Karpas-422 (cell line): ENCODE measurements at regions not wholly inside any gene's neighbourhood (a gene's known extent, or its start where the extent isn't known, plus 50 kb on each side); places are given as distances from the start of the nearest gene placed in this dataset.

Experiments used
- DNase-seq: peaks from one replicate; pipeline ENCODE4 v3.0.0-alpha.2; 2015
- H2AFZ ChIP-seq: fragments of 200-600 bp; sonication (generic); 2 replicates; pipeline ENCODE4 v1.6.1; 2014; ENCODE audit warnings: antibody characterized with exemption, low read length, mixed read lengths
- H3K27ac ChIP-seq: fragments of 200-600 bp; sonication (generic); 2 replicates; pipeline ENCODE4 v1.5.1; 2014; ENCODE audit warnings: mild to moderate bottlenecking, low read length, moderate library complexity
- H3K27me3 ChIP-seq: fragments of 200-600 bp; sonication (generic); 2 replicates; pipeline ENCODE4 v1.6.1; 2014; ENCODE audit warnings: low read length, mixed read lengths
- H3K36me3 ChIP-seq: fragments of 200-600 bp; sonication (generic); 2 replicates; pipeline ENCODE4 v1.6.1; 2014; ENCODE audit warnings: low read length, mixed read lengths; ENCODE audit not compliant: insufficient read depth
- H3K4me1 ChIP-seq: fragments of 200-600 bp; sonication (generic); 2 replicates; pipeline ENCODE4 v1.6.1; 2014; ENCODE audit warnings: mild to moderate bottlenecking, low read length, mixed read lengths
- H3K4me2 ChIP-seq: fragments of 200-600 bp; sonication (generic); 2 replicates; pipeline ENCODE4 v1.6.1; 2014; ENCODE audit warnings: low read length, low read depth, mild to moderate bottlenecking; ENCODE audit not compliant: poor library complexity, severe bottlenecking
- H3K4me3 ChIP-seq: fragments of 200-600 bp; sonication (generic); 2 replicates; pipeline ENCODE4 v1.5.1; 2014; ENCODE audit warnings: mild to moderate bottlenecking, antibody characterized with exemption, low read length, mixed read lengths
- H3K79me2 ChIP-seq: fragments of 200-600 bp; sonication (generic); 2 replicates; pipeline ENCODE4 v1.6.1; 2014; ENCODE audit warnings: mild to moderate bottlenecking, low read length, mixed read lengths
- H3K9ac ChIP-seq: fragments of 200-600 bp; sonication (generic); 2 replicates; pipeline ENCODE4 v1.6.0; 2014; ENCODE audit warnings: low read length
- H3K9me2 ChIP-seq: fragments of 200-600 bp; sonication (generic), shearing (Covaris generic); replicated peaks from 2 replicates; pipeline ENCODE4 v1.6.0; 2014; ENCODE audit warnings: mild to moderate bottlenecking, low read length, moderate library complexity; ENCODE audit not compliant: insufficient read depth
- H3K9me3 ChIP-seq: fragments of 300-700, 200-600 bp; sonication (generic); 2 replicates; pipeline ENCODE4 v1.6.1; 2014; ENCODE audit warnings: low read length, mixed read lengths
- H4K20me1 ChIP-seq: fragments of 200-600 bp; sonication (generic); 2 replicates; pipeline ENCODE4 v1.6.1; 2014; ENCODE audit warnings: mild to moderate bottlenecking, antibody characterized with exemption, low read length, low read depth; ENCODE audit not compliant: insufficient read depth

GRCh38 chrX:142742581-142742980, 283.1 kb upstream of the SPANXN4 start:
- no peak for DNase-seq
- Histone ChIP-seq H3K79me2 (no peaks in the 10 kb centered on the region), H3K36me3 (no peaks in the 10 kb centered on the region), H4K20me1 (no peaks in the 10 kb centered on the region), H3K4me3 (no peak overlapping the region), H2AFZ (no peak overlapping the region), H3K9me3 (peaks cover 25% of the 10 kb centered on the region), H3K9ac (no peak overlapping the region), H3K9me2 (no peaks in the 10 kb centered on the region), H3K27me3 (no peaks in the 10 kb centered on the region), H3K4me2 (no peak overlapping the region), H3K27ac (no peak overlapping the region), H3K4me1 (no peaks in the 10 kb centered on the region)

GRCh38 chrX:142733327-142733726, 292.4 kb upstream of the SPANXN4 start:
- Histone ChIP-seq H3K4me2 (no peak overlapping the region), H2AFZ (no peak overlapping the region), H3K4me1 (no peaks in the 10 kb centered on the region), H3K27ac (no peak overlapping the region), H4K20me1 (no peaks in the 10 kb centered on the region), H3K9me3 (peaks cover 27% of the 10 kb centered on the region), H3K9me2 (no peaks in the 10 kb centered on the region), H3K4me3 (no peak overlapping the region), H3K27me3 (no peaks in the 10 kb centered on the region), H3K36me3 (no peaks in the 10 kb centered on the region), H3K9ac (no peak overlapping the region), H3K79me2 (no peaks in the 10 kb centered on the region)
- DNase-seq: no peak

- no peak overlapping the region for H3K27ac ChIP-seq
- no peak overlapping the region for H3K9ac ChIP-seq
- H3K27me3 ChIP-seq: no peaks in the 10 kb centered on the region
- peaks cover 25% of the 10 kb centered on the region for H3K9me3 ChIP-seq
- H3K36me3 ChIP-seq: no peaks in the 10 kb centered on the region
- H3K4me2 ChIP-seq: no peak overlapping the region
- H3K9me2 ChIP-seq: no peaks in the 10 kb centered on the region
- no peak overlapping the region for H2AFZ ChIP-seq
- H3K4me1 ChIP-seq: no peaks in the 10 kb centered on the region
- H4K20me1 ChIP-seq: no peaks in the 10 kb centered on the region
- H3K79me2 ChIP-seq: no peaks in the 10 kb centered on the region
- no peak overlapping the region for H3K4me3 ChIP-seq
- no peak for DNase-seq
Observed at GRCh38 chrX:142711796-142712290, 313.9 kb upstream of the SPANXN4 start.

GRCh38 chrX:142702749-142703148, 323.0 kb upstream of the SPANXN4 start:
- Histone ChIP-seq H3K4me1 (no peaks in the 10 kb centered on the region), H3K4me2 (no peak overlapping the region), H3K9me2 (no peaks in the 10 kb centered on the region), H3K9me3 (peaks cover 42% of the 10 kb centered on the region), H2AFZ (no peak overlapping the region), H3K79me2 (no peaks in the 10 kb centered on the region), H3K27ac (no peak overlapping the region), H3K36me3 (no peaks in the 10 kb centered on the region), H4K20me1 (no peaks in the 10 kb centered on the region), H3K27me3 (no peaks in the 10 kb centered on the region), H3K4me3 (no peak overlapping the region), H3K9ac (no peak overlapping the region)
- no peak for DNase-seq

GRCh38 chrX:142688256-142688655, 337.5 kb upstream of the SPANXN4 start:
- Histone ChIP-seq H3K27ac (no peak overlapping the region), H2AFZ (no peak overlapping the region), H3K4me1 (no peaks in the 10 kb centered on the region), H3K9ac (no peak overlapping the region), H3K4me3 (no peak overlapping the region), H3K36me3 (no peaks in the 10 kb centered on the region), H3K4me2 (no peak overlapping the region), H4K20me1 (no peaks in the 10 kb centered on the region), H3K79me2 (no peaks in the 10 kb centered on the region), H3K9me2 (no peaks in the 10 kb centered on the region), H3K27me3 (no peaks in the 10 kb centered on the region), H3K9me3 (peaks cover 29% of the 10 kb centered on the region)
- no peak for DNase-seq

- Histone ChIP-seq H3K27me3 (no peaks in the 10 kb centered on the region), H3K9me3 (peaks cover 27% of the 10 kb centered on the region), H2AFZ (no peak overlapping the region), H3K27ac (no peak overlapping the region), H3K79me2 (no peaks in the 10 kb centered on the region), H3K4me3 (no peak overlapping the region), H3K36me3 (no peaks in the 10 kb centered on the region), H3K4me2 (no peak overlapping the region), H3K9ac (no peak overlapping the region), H4K20me1 (no peaks in the 10 kb centered on the region), H3K9me2 (no peaks in the 10 kb centered on the region), H3K4me1 (no peaks in the 10 kb centered on the region)
- DNase-seq: no peak
Observed at GRCh38 chrX:142686653-142687283, 339.0 kb upstream of the SPANXN4 start.

- Histone ChIP-seq H3K4me1 (no peaks in the 10 kb centered on the region), H3K9me2 (no peaks in the 10 kb centered on the region), H3K9ac (no peak overlapping the region)
Observed at GRCh38 chrX:142686206-142686605, 339.5 kb upstream of the SPANXN4 start.

GRCh38 chrX:142680038-142680437, 345.7 kb upstream of the SPANXN4 start:
- DNase-seq: no peak
- Histone ChIP-seq H3K36me3 (no peaks in the 10 kb centered on the region), H3K4me1 (no peaks in the 10 kb centered on the region), H3K4me2 (no peak overlapping the region), H3K4me3 (no peak overlapping the region), H3K79me2 (no peaks in the 10 kb centered on the region), H3K27ac (no peak overlapping the region), H2AFZ (no peak overlapping the region), H3K9me3 (peaks cover 38% of the 10 kb centered on the region), H3K9ac (no peak overlapping the region), H4K20me1 (no peaks in the 10 kb centered on the region), H3K27me3 (no peaks in the 10 kb centered on the region), H3K9me2 (no peaks in the 10 kb centered on the region)

More at GRCh38 chrX:142686206-142686605, 339.5 kb upstream of the SPANXN4 start:
- Histone ChIP-seq H3K79me2 (no peaks in the 10 kb centered on the region), H3K9me3 (peaks cover 25% of the 10 kb centered on the region), H3K27ac (no peak overlapping the region), H3K4me3 (no peak overlapping the region), H2AFZ (no peak overlapping the region), H3K4me2 (no peak overlapping the region), H3K36me3 (no peaks in the 10 kb centered on the region), H3K27me3 (no peaks in the 10 kb centered on the region), H4K20me1 (no peaks in the 10 kb centered on the region)
- DNase-seq: no peak
